H1 (cell line): ENCODE measurements at regions not wholly inside any gene's neighbourhood (a gene's known extent, or its start where the extent isn't known, plus 50 kb on each side); places are given as distances from the start of the nearest gene placed in this dataset.

Experiments
- CTCF ChIA-PET: fragments of 300-600 bp; sonication (Branson Sonifier 250); formaldehyde crosslinking; loops from one replicate; lab custom pipeline; 2021; ENCODE audit not compliant: partially characterized antibody; lab: Charles Lee
- POLR2A ChIA-PET: fragments of 300-600 bp; sonication (Branson Sonifier 250); formaldehyde crosslinking; loops from one replicate; lab custom pipeline; 2021; ENCODE audit warnings: inconsistent platforms; ENCODE audit not compliant: partially characterized antibody; lab: Charles Lee
- DNase-seq, 2 experiments: peaks; one replicate each; pipeline versions ENCODE4 v3.0.0 to v3.0.0-alpha.2; 2010 to 2022; ENCODE audit warnings: low spot score in 2 of 2, low read depth in 1 of 2, mixed read lengths in 1 of 2
- FAIRE-seq: peaks from 2 replicates; lab custom pipeline; 2011; peaks lifted over from hg19 to GRCh38; lab: Jason Lieb, UNC
- H2AFZ ChIP-seq: 2 replicates; pipeline ENCODE4 v1.8.1; 2012; ENCODE audit warnings: low read length, inconsistent platforms
- H2AK5ac ChIP-seq: 2 replicates; pipeline ENCODE4 v1.6.1; 2013; ENCODE audit warnings: low read depth, low read length
- H2BK120ac ChIP-seq: replicated peaks from 2 replicates; pipeline ENCODE3; 2013; ENCODE audit warnings: low read depth, low read length, inconsistent platforms
- H2BK12ac ChIP-seq: 2 replicates; pipeline ENCODE4 v1.6.1; 2013; ENCODE audit warnings: low read depth, low read length
- H2BK15ac ChIP-seq: 2 replicates; pipeline ENCODE4 v1.6.1; 2013; ENCODE audit warnings: low read length
- H2BK20ac ChIP-seq: 2 replicates; pipeline ENCODE4 v1.6.1; 2013; ENCODE audit warnings: low read length
- H2BK5ac ChIP-seq: 2 replicates; pipeline ENCODE4 v1.6.1; 2013; ENCODE audit warnings: low read depth, low read length
- H3K14ac ChIP-seq: 2 replicates; pipeline ENCODE4 v1.6.1; 2013; ENCODE audit warnings: inconsistent platforms; ENCODE audit not compliant: insufficient read length
- H3K18ac ChIP-seq: 2 replicates; pipeline ENCODE4 v1.6.1; 2013; ENCODE audit warnings: low read length; ENCODE audit errors: extremely low read depth
- H3K23ac ChIP-seq: 2 replicates; pipeline ENCODE4 v1.6.1; 2013; ENCODE audit warnings: inconsistent platforms; ENCODE audit not compliant: insufficient read length
- H3K23me2 ChIP-seq: 2 replicates; pipeline ENCODE4 v1.6.1; 2013; ENCODE audit warnings: low read depth, low read length
- H3K27ac ChIP-seq: 2 replicates; pipeline ENCODE4 v1.6.1; 2011; ENCODE audit warnings: low read depth, low read length, inconsistent platforms
- H3K27me3 ChIP-seq, 4 experiments: replicated peaks in 1 of 4; 1 replicate in 1 of 4; 2 replicates in 3 of 4; pipeline versions ENCODE4 v1.6.1 to v1.8.1; 2011 to 2013; ENCODE audit warnings: low read length in 3 of 4, mild to moderate bottlenecking in 3 of 4, inconsistent platforms in 2 of 4, mixed read lengths in 2 of 4, moderate library complexity in 1 of 4; ENCODE audit not compliant: control insufficient read depth in 3 of 4, insufficient read depth in 3 of 4; ENCODE audit errors: extremely low read depth in 1 of 4
- H3K36me3 ChIP-seq, 4 experiments: 2 replicates each; pipeline versions ENCODE4 v1.6.1 to v1.8.1; 2011 to 2013; ENCODE audit warnings: mild to moderate bottlenecking in 4 of 4, low read length in 3 of 4, moderate library complexity in 2 of 4, control low read depth in 1 of 4, inconsistent platforms in 1 of 4; ENCODE audit not compliant: insufficient read depth in 4 of 4, control insufficient read depth in 2 of 4
- H3K4ac ChIP-seq: replicated peaks from 2 replicates; pipeline ENCODE3; 2013; ENCODE audit warnings: low read length, low read depth, mixed read lengths, inconsistent platforms; ENCODE audit not compliant: insufficient read length
- H3K4me1 ChIP-seq, 4 experiments: replicated peaks in 1 of 4; 1 replicate in 1 of 4; 2 replicates in 3 of 4; pipeline versions ENCODE4 v1.6.1 to v1.8.1; 2011 to 2013; ENCODE audit warnings: low read length in 3 of 4, inconsistent platforms in 2 of 4, mixed read lengths in 1 of 4; ENCODE audit not compliant: insufficient read depth in 4 of 4, control insufficient read depth in 3 of 4
- H3K4me2 ChIP-seq, 2 experiments: 2 replicates each; pipeline versions ENCODE4 v1.6.1 to v1.8.1; 2011 to 2013; ENCODE audit warnings: low read depth in 2 of 2, low read length in 2 of 2, control low read depth in 1 of 2, inconsistent platforms in 1 of 2, mild to moderate bottlenecking in 1 of 2; ENCODE audit not compliant: insufficient read depth in 1 of 2
- H3K4me3 ChIP-seq, 4 experiments: fragments of 200-600, 300-600 bp in 1 of 4; sonication (generic), shearing (Covaris generic), sonication (Bioruptor Twin) in 1 of 4; 2 replicates each; pipeline versions ENCODE4 v1.5.1 to v1.8.1; 2011 to 2016; ENCODE audit warnings: low read length in 4 of 4, low read depth in 3 of 4, control low read depth in 2 of 4, inconsistent platforms in 2 of 4, mild to moderate bottlenecking in 2 of 4, mixed read lengths in 1 of 4, moderate library complexity in 1 of 4; ENCODE audit not compliant: insufficient read depth in 2 of 4; ENCODE audit errors: extremely low read depth in 1 of 4
- H3K56ac ChIP-seq: replicated peaks from 2 replicates; pipeline ENCODE3; 2013; ENCODE audit warnings: low read depth, mild to moderate bottlenecking, mixed read lengths, low read length, inconsistent platforms; ENCODE audit not compliant: insufficient read length
- H3K79me1 ChIP-seq: 2 replicates; pipeline ENCODE4 v1.6.1; 2013; ENCODE audit warnings: low read depth, low read length, control low read depth
- H3K79me2 ChIP-seq, 2 experiments: 2 replicates each; pipeline versions ENCODE4 v1.6.1 to v1.8.1; 2012 to 2013; ENCODE audit warnings: low read length in 2 of 2, mild to moderate bottlenecking in 2 of 2, inconsistent platforms in 1 of 2; ENCODE audit not compliant: insufficient read depth in 2 of 2, control insufficient read depth in 1 of 2
- H3K9ac ChIP-seq, 4 experiments: replicated peaks in 1 of 4; 1 replicate in 1 of 4; 2 replicates in 3 of 4; pipeline versions ENCODE4 v1.6.1 to v1.8.1; 2011 to 2013; ENCODE audit warnings: low read depth in 3 of 4, low read length in 3 of 4, control low read depth in 2 of 4, mild to moderate bottlenecking in 2 of 4, moderate library complexity in 2 of 4, inconsistent platforms in 1 of 4; ENCODE audit errors: extremely low read depth in 1 of 4
- H3K9me3 ChIP-seq, 2 experiments: 2 replicates each; pipeline versions ENCODE4 v1.6.1 to v1.8.1; 2012 to 2013; ENCODE audit warnings: mild to moderate bottlenecking in 2 of 2, moderate library complexity in 2 of 2, control low read depth in 1 of 2, inconsistent platforms in 1 of 2, low read depth in 1 of 2, low read length in 1 of 2, mixed read lengths in 1 of 2; ENCODE audit not compliant: insufficient read depth in 2 of 2
- H4K20me1 ChIP-seq, 2 experiments: replicated peaks in 1 of 2; 2 replicates each; pipeline versions ENCODE3 to v1.8.1; 2011 to 2013; ENCODE audit warnings: inconsistent platforms in 2 of 2, low read length in 2 of 2, mild to moderate bottlenecking in 1 of 2; ENCODE audit not compliant: insufficient read depth in 2 of 2, control insufficient read depth in 1 of 2
- H4K5ac ChIP-seq: 2 replicates; pipeline ENCODE4 v1.6.1; 2013; ENCODE audit warnings: low read length, low read depth, mixed read lengths, inconsistent platforms; ENCODE audit not compliant: insufficient read length
- H4K8ac ChIP-seq: 2 replicates; pipeline ENCODE4 v1.8.0; 2013; ENCODE audit warnings: mild to moderate bottlenecking, moderate library complexity, low read length, inconsistent platforms; ENCODE audit not compliant: insufficient read depth; ENCODE audit errors: extremely low read depth
- H4K91ac ChIP-seq: replicated peaks from 2 replicates; pipeline ENCODE3; 2013; ENCODE audit warnings: low read length, mixed read lengths, inconsistent platforms; ENCODE audit not compliant: insufficient read length
- ASH2L ChIP-seq: fragments of 200-600, 300-600 bp; sonication (generic); IDR thresholded peaks from one replicate; pipeline ENCODE4 v1.7.1; 2017; ENCODE audit warnings: low read length
- CBX5 ChIP-seq: fragments of 300-800, 300-1000 bp; sonication (generic); IDR thresholded peaks from 2 replicates; pipeline ENCODE4 v1.7.1; 2016; ENCODE audit warnings: antibody characterized with exemption, low read length, low read depth
- CHD2 ChIP-seq: IDR thresholded peaks from 2 replicates; pipeline ENCODE4 v1.6.1; 2012; ENCODE audit warnings: low read length, improper control_type of control experiment
- CREB1 ChIP-seq: IDR thresholded peaks from 2 replicates; pipeline ENCODE4 v1.6.1; 2012; ENCODE audit warnings: inconsistent platforms
- CTBP2 ChIP-seq: IDR thresholded peaks from 2 replicates; pipeline ENCODE4 v1.7.0; 2011; ENCODE audit warnings: borderline replicate concordance, mild to moderate bottlenecking, moderate library complexity, mixed read lengths, low read length; ENCODE audit not compliant: insufficient read depth, insufficient read length
- EZH2 ChIP-seq: fragments of 200-600 bp; sonication (generic); IDR thresholded peaks from 2 replicates; pipeline ENCODE4 v1.7.1; 2012; ENCODE audit warnings: low read depth, mild to moderate bottlenecking, moderate library complexity, low read length, inconsistent platforms; ENCODE audit not compliant: severe bottlenecking
- JUND ChIP-seq: IDR thresholded peaks from 2 replicates; pipeline ENCODE4 v1.6.1; 2011; ENCODE audit warnings: mild to moderate bottlenecking, improper control_type of control experiment, low read length
- KDM5A ChIP-seq: fragments of 200-600 bp; IDR thresholded peaks from 2 replicates; pipeline ENCODE4 v1.7.1; 2012; ENCODE audit warnings: mild to moderate bottlenecking, low read length, inconsistent platforms, mixed read lengths
- NANOG ChIP-seq: IDR thresholded peaks from 2 replicates; pipeline ENCODE4 v1.6.1; 2011; ENCODE audit warnings: low read length, low read depth, mild to moderate bottlenecking, inconsistent platforms; ENCODE audit not compliant: insufficient read depth, poor library complexity, severe bottlenecking
- POLR2AphosphoS5 ChIP-seq: IDR thresholded peaks from 2 replicates; pipeline ENCODE4 v1.6.1; 2011; ENCODE audit warnings: low read depth, low read length
- SIX5 ChIP-seq: IDR thresholded peaks from 2 replicates; pipeline ENCODE4 v1.6.1; 2011; ENCODE audit warnings: mild to moderate bottlenecking, low read depth, low read length
- SRF ChIP-seq: IDR thresholded peaks from 2 replicates; pipeline ENCODE4 v1.6.1; 2011; ENCODE audit warnings: mild to moderate bottlenecking, low read depth, low read length, moderate library complexity
- TAF1 ChIP-seq: IDR thresholded peaks from 2 replicates; pipeline ENCODE4 v1.6.1; 2011; ENCODE audit warnings: mild to moderate bottlenecking, low read depth, low read length
- TAF7 ChIP-seq: optimal IDR thresholded peaks from 2 replicates; pipeline ENCODE3; 2011; ENCODE audit warnings: low read depth, mild to moderate bottlenecking, inconsistent platforms, low read length, moderate library complexity, borderline replicate concordance
- TCF12 ChIP-seq: IDR thresholded peaks from 2 replicates; pipeline ENCODE4 v1.6.1; 2011; ENCODE audit warnings: low read depth, mild to moderate bottlenecking, low read length
- WGBS, 2 experiments: shearing (Covaris generic) in 1 of 2; methylation state at CpG; one replicate each; pipeline versions ENCODE4 v1.1.6 to v1.1.7; 2013 to 2015; ENCODE audit warnings: low lambda C conversion rate in 2 of 2, mixed read lengths in 2 of 2, inconsistent platforms in 1 of 2, low coverage in 1 of 2, missing lambda C conversion rate in 1 of 2; ENCODE audit not compliant: insufficient replicate concordance in 2 of 2, insufficient coverage in 1 of 2, insufficient read length in 1 of 2; ENCODE audit errors: extremely low coverage in 1 of 2, missing lambda C conversion rate in 1 of 2; 5-methylcytosine and 5-hydroxymethylcytosine counted together
- TF ChIP-seq, protein P1 (sequence below): IDR thresholded peaks from 2 replicates; pipeline ENCODE4 v1.6.1; 2012; ENCODE audit warnings: inconsistent platforms

DNA sequence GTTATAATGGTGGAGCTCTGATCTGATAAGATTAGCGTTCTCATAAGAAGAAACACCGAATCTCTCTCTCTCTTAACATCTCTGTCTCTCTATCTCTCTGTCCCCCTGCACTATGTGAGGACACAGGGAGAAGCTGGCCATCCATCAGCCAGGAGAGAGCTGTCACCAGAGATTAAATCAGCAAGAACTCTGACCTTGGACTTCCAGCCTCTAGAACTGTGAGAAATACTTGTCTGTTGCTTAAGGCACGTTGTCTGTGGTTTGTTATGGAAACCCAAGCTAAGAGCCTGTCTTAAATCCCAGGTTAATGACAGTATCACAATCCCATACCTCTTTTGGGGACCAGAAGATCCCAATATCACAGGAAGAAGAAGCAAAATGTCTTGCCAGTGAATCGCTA lies 132.0 kb upstream of the AKR1E2 start:
- Histone ChIP-seq H2BK5ac (no peak overlapping the region), H3K27ac (no peak overlapping the region), H3K56ac (no peak overlapping the region), H3K4me3 (no peak overlapping the region), H4K8ac (no peak overlapping the region), H3K4me1 (no peaks in the 10 kb centered on the region), H4K20me1 (no peaks in the 10 kb centered on the region), H3K9ac (no peak overlapping the region), H2BK20ac (no peak overlapping the region), H3K18ac (no peak overlapping the region), H2BK120ac (no peak overlapping the region), H3K36me3 (no peaks in the 10 kb centered on the region), H3K4me2 (no peak overlapping the region), H3K23ac (no peak overlapping the region), H4K5ac (no peak overlapping the region), H2BK15ac (no peak overlapping the region), H4K91ac (no peak overlapping the region), H2AK5ac (no peak overlapping the region), H3K79me2 (no peaks in the 10 kb centered on the region), H3K23me2 (peaks cover 3% of the 10 kb centered on the region; the same call in 1 of the 2 replicates), H2BK12ac (no peak overlapping the region), H3K4ac (no peak overlapping the region), H3K14ac (no peak overlapping the region), H2AFZ (no peak overlapping the region), H3K9me3 (no peaks in the 10 kb centered on the region), H3K27me3 (no peaks in the 10 kb centered on the region), H3K79me1 (no peaks in the 10 kb centered on the region)
- DNase-seq (no peak), FAIRE-seq (no peak)
- ChIA-PET POLR2A (no interaction called here), CTCF (interaction anchor here (0.6 kb wide), 1 partner anchor 11 kb away, joined by 3 read pairs; no protein-coding TSS in a partner anchor)
- 88% methylated on average over 4 of the region's 4 CpGs; no CpG with 5 or more reads in 1 of the 2 experiments for WGBS, 2 experiments
- no peak for TF ChIP-seq NANOG
- TF ChIP-seq CREB1, result no peak
- no peak for TF ChIP-seq POLR2AphosphoS5
- TF ChIP-seq EZH2, result no peak
- TF ChIP-seq TAF1, result no peak
- no peak for TF ChIP-seq CTBP2
- no peak for TF ChIP-seq KDM5A
- TF ChIP-seq SRF, result no peak
- TF ChIP-seq TCF12, result no peak
- TF ChIP-seq, protein P1, sequence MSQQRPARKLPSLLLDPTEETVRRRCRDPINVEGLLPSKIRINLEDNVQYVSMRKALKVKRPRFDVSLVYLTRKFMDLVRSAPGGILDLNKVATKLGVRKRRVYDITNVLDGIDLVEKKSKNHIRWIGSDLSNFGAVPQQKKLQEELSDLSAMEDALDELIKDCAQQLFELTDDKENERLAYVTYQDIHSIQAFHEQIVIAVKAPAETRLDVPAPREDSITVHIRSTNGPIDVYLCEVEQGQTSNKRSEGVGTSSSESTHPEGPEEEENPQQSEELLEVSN, result no peak
- TF ChIP-seq JUND, result no peak
- TF ChIP-seq TAF7, result no peak
- TF ChIP-seq CHD2, result no peak
- TF ChIP-seq CBX5, result no peak
- TF ChIP-seq SIX5, result no peak
- TF ChIP-seq ASH2L, result no peak
- TF ChIP-seq, all 59 proteins: peak for 0
